HEK293 (cell line): ENCODE measurements at regions not wholly inside any gene's neighbourhood (a gene's known extent, or its start where the extent isn't known, plus 50 kb on each side); places are given as distances from the start of the nearest gene placed in this dataset.

Experiments
- CTCF ChIA-PET: fragments of 350-600 bp; formaldehyde crosslinking; extraction: SDS; loops from one replicate; lab custom pipeline; 2021; ENCODE audit warnings: antibody characterized with exemption; lab: Yijun Ruan, JAX
- POLR2A ChIA-PET: fragments of 300-600 bp; formaldehyde crosslinking; extraction: SDS; loops from one replicate; lab custom pipeline; 2020; ENCODE audit warnings: antibody characterized with exemption, inconsistent platforms; lab: Yijun Ruan, JAX
- H3K27ac ChIP-seq: fragments of 200-500 bp; sonication (Bioruptor generic); 2 replicates; pipeline ENCODE4 v1.5.1; 2014; ENCODE audit warnings: low read depth, low read length, control low read depth, inconsistent platforms; ENCODE audit errors: extremely low read depth
- H3K36me3 ChIP-seq, 2 experiments: fragments of 200-500 bp in 1 of 2; sonication (Bioruptor generic) in 1 of 2; 1 replicate in 1 of 2; 2 replicates in 1 of 2; pipeline ENCODE4 v1.5.1; 2014 to 2017; ENCODE audit warnings: inconsistent platforms in 2 of 2, low read length in 2 of 2; ENCODE audit not compliant: control insufficient read depth in 2 of 2, insufficient read depth in 1 of 2
- H3K4me1 ChIP-seq: fragments of 200-500 bp; sonication (Bioruptor generic); 2 replicates; pipeline ENCODE4 v1.5.1; 2014; ENCODE audit warnings: mild to moderate bottlenecking, low read length, inconsistent platforms; ENCODE audit not compliant: control insufficient read depth, insufficient read depth
- H3K4me3 ChIP-seq: 2 replicates; pipeline ENCODE4 v1.5.1; 2011; ENCODE audit warnings: low read depth, mild to moderate bottlenecking, control low read depth, low read length, moderate library complexity
- H3K9me3 ChIP-seq: fragments of 200-500 bp; sonication (Bioruptor generic); 2 replicates; pipeline ENCODE4 v1.5.1; 2014; ENCODE audit warnings: low read depth, low read length, inconsistent platforms; ENCODE audit not compliant: control insufficient read depth, insufficient read depth
- HOXA7 ChIP-seq: sonication (generic); formaldehyde crosslinking; IDR thresholded peaks from 2 replicates; pipeline ENCODE4 v1.8.1; 2022; ENCODE audit warnings: missing genetic modification reagents, borderline replicate concordance
- MYNN ChIP-seq: fragments of 450-650 bp; formaldehyde crosslinking; IDR thresholded peaks from 2 replicates; pipeline ENCODE4 v1.5.1; 2016; ENCODE audit warnings: missing biosample characterization, missing genetic modification characterization, borderline replicate concordance
- PRDM4 ChIP-seq: fragments of 450-650 bp; formaldehyde crosslinking; IDR thresholded peaks from 2 replicates; pipeline ENCODE4 v1.5.1; 2017; ENCODE audit warnings: missing biosample characterization, missing genetic modification characterization
- ZBTB26 ChIP-seq: fragments of 450-650 bp; formaldehyde crosslinking; optimal IDR thresholded peaks from 2 replicates; pipeline ENCODE3; 2016; ENCODE audit warnings: missing biosample characterization, mild to moderate bottlenecking, missing genetic modification characterization
- ZBTB7A ChIP-seq: fragments of 450-650 bp; formaldehyde crosslinking; IDR thresholded peaks from 2 replicates; pipeline ENCODE4 v1.5.1; 2016; ENCODE audit warnings: low read depth, missing biosample characterization, missing genetic modification characterization
- ZFP69B ChIP-seq: fragments of 450-650 bp; formaldehyde crosslinking; IDR thresholded peaks from 2 replicates; pipeline ENCODE4 v1.5.1; 2016; ENCODE audit warnings: missing biosample characterization, missing genetic modification characterization
- ZIC2 ChIP-seq: fragments of 450-650 bp; formaldehyde crosslinking; IDR thresholded peaks from 2 replicates; pipeline ENCODE4 v1.5.1; 2016; ENCODE audit warnings: missing biosample characterization, missing genetic modification characterization
- ZNF132 ChIP-seq: fragments of 450-650 bp; formaldehyde crosslinking; IDR thresholded peaks from 2 replicates; pipeline ENCODE4 v1.5.1; 2017; ENCODE audit warnings: missing biosample characterization, missing genetic modification characterization, borderline replicate concordance
- ZNF140 ChIP-seq: fragments of 450-650 bp; formaldehyde crosslinking; IDR thresholded peaks from 2 replicates; pipeline ENCODE4 v1.5.1; 2016; ENCODE audit warnings: missing biosample characterization, missing genetic modification characterization
- ZNF146 ChIP-seq: fragments of 450-650 bp; formaldehyde crosslinking; IDR thresholded peaks from 2 replicates; pipeline ENCODE4 v1.5.1; 2016; ENCODE audit warnings: missing biosample characterization, missing genetic modification characterization
- ZNF175 ChIP-seq: fragments of 450-650 bp; formaldehyde crosslinking; IDR thresholded peaks from 2 replicates; pipeline ENCODE4 v1.5.1; 2016; ENCODE audit warnings: missing biosample characterization, missing genetic modification characterization
- ZNF184 ChIP-seq: fragments of 450-650 bp; IDR thresholded peaks from 2 replicates; pipeline ENCODE4 v1.5.1; 2018; ENCODE audit warnings: missing biosample characterization, mild to moderate bottlenecking, missing genetic modification characterization
- ZNF202 ChIP-seq: fragments of 450-650 bp; formaldehyde crosslinking; IDR thresholded peaks from 2 replicates; pipeline ENCODE4 v1.5.1; 2016; ENCODE audit warnings: missing biosample characterization, missing genetic modification characterization, borderline replicate concordance
- ZNF221 ChIP-seq: fragments of 450-650 bp; formaldehyde crosslinking; IDR thresholded peaks from 2 replicates; pipeline ENCODE4 v1.5.1; 2017; ENCODE audit warnings: missing biosample characterization, missing genetic modification characterization, borderline replicate concordance
- ZNF280D ChIP-seq: fragments of 450-650 bp; formaldehyde crosslinking; IDR thresholded peaks from 2 replicates; pipeline ENCODE4 v1.5.1; 2016; ENCODE audit warnings: missing biosample characterization, missing genetic modification characterization
- ZNF404 ChIP-seq: fragments of 450-650 bp; formaldehyde crosslinking; IDR thresholded peaks from 2 replicates; pipeline ENCODE4 v1.5.1; 2017; ENCODE audit warnings: missing biosample characterization, missing genetic modification characterization
- ZNF416 ChIP-seq: fragments of 450-650 bp; formaldehyde crosslinking; IDR thresholded peaks from 2 replicates; pipeline ENCODE4 v1.5.1; 2016; ENCODE audit warnings: missing biosample characterization, missing genetic modification characterization
- ZNF514 ChIP-seq: fragments of 450-650 bp; formaldehyde crosslinking; IDR thresholded peaks from 2 replicates; pipeline ENCODE4 v1.5.1; 2016; ENCODE audit warnings: missing biosample characterization, missing genetic modification characterization
- ZNF561 ChIP-seq: fragments of 450-650 bp; IDR thresholded peaks from 2 replicates; pipeline ENCODE4 v1.5.1; 2018; ENCODE audit warnings: missing biosample characterization, missing genetic modification characterization, borderline replicate concordance
- ZNF791 ChIP-seq: fragments of 450-650 bp; formaldehyde crosslinking; IDR thresholded peaks from 2 replicates; pipeline ENCODE4 v1.5.1; 2016; ENCODE audit warnings: missing biosample characterization, missing genetic modification characterization
- TF ChIP-seq, protein P1 (sequence below): fragments of 450-650 bp; formaldehyde crosslinking; IDR thresholded peaks from 2 replicates; pipeline ENCODE4 v1.5.1; 2016; ENCODE audit warnings: missing biosample characterization, missing genetic modification characterization
- TF ChIP-seq, protein P2 (sequence below): fragments of 450-650 bp; formaldehyde crosslinking; conservative IDR thresholded peaks from 2 replicates; pipeline ENCODE4 v1.5.1; 2016; ENCODE audit warnings: low read depth, missing biosample characterization, missing genetic modification characterization

- TF ChIP-seq ZNF514 (tag by site-specific recombination) (no peak), ZNF280D (no peak), ZNF132 (tag by site-specific recombination) (no peak), HOXA7 (CRISPR knock-in tag) (no peak), ZNF791 (no peak), ZNF416 (tag by site-specific recombination) (no peak), ZBTB7A (no peak), ZNF175 (tag by site-specific recombination) (no peak), ZNF202 (no peak), MYNN (tag by site-specific recombination) (no peak), ZIC2 (tag by site-specific recombination) (no peak), ZFP69B (tag by site-specific recombination) (no peak), ZNF221 (tag by site-specific recombination) (no peak), ZNF404 (tag by site-specific recombination) (no peak), ZNF184 (tag by site-specific recombination) (no peak)
- TF ChIP-seq, protein P1, sequence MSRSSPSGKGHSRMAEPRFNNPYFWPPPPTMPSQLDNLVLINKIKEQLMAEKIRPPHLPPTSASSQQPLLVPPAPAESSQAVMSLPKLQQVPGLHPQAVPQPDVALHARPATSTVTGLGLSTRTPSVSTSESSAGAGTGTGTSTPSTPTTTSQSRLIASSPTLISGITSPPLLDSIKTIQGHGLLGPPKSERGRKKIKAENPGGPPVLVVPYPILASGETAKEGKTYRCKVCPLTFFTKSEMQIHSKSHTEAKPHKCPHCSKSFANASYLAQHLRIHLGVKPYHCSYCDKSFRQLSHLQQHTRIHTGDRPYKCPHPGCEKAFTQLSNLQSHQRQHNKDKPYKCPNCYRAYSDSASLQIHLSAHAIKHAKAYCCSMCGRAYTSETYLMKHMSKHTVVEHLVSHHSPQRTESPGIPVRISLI (tag by site-specific recombination), result no peak
- TF ChIP-seq, protein P2, sequence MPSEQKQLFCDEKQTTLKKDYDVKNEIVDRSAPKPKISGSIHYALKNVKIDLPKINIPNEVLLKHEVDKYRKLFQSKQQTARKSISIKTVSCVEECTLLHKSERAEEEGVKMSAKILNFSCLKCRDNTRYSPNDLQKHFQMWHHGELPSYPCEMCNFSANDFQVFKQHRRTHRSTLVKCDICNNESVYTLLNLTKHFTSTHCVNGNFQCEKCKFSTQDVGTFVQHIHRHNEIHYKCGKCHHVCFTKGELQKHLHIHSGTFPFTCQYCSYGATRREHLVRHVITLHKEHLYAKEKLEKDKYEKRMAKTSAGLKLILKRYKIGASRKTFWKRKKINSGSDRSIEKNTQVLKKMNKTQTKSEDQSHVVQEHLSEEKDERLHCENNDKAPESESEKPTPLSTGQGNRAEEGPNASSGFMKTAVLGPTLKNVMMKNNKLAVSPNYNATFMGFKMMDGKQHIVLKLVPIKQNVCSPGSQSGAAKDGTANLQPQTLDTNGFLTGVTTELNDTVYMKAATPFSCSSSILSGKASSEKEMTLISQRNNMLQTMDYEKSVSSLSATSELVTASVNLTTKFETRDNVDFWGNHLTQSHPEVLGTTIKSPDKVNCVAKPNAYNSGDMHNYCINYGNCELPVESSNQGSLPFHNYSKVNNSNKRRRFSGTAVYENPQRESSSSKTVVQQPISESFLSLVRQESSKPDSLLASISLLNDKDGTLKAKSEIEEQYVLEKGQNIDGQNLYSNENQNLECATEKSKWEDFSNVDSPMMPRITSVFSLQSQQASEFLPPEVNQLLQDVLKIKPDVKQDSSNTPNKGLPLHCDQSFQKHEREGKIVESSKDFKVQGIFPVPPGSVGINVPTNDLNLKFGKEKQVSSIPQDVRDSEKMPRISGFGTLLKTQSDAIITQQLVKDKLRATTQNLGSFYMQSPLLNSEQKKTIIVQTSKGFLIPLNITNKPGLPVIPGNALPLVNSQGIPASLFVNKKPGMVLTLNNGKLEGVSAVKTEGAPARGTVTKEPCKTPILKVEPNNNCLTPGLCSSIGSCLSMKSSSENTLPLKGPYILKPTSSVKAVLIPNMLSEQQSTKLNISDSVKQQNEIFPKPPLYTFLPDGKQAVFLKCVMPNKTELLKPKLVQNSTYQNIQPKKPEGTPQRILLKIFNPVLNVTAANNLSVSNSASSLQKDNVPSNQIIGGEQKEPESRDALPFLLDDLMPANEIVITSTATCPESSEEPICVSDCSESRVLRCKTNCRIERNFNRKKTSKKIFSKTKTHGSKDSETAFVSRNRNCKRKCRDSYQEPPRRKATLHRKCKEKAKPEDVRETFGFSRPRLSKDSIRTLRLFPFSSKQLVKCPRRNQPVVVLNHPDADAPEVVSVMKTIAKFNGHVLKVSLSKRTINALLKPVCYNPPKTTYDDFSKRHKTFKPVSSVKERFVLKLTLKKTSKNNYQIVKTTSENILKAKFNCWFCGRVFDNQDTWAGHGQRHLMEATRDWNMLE, result no peak
- H3K4me1 ChIP-seq, result peaks cover 10% of the 10 kb centered on the region
- H3K27ac ChIP-seq, result no peak overlapping the region
- H3K36me3 ChIP-seq, result no peaks in the 10 kb centered on the region
- no peak overlapping the region for H3K4me3 ChIP-seq
- H3K9me3 ChIP-seq, result no peaks in the 10 kb centered on the region
- CTCF ChIA-PET, result interaction anchor here (0.7 to 4.0 kb wide), 2 partner anchors 8 to 23 kb away, joined by 4 to 26 read pairs; no protein-coding TSS in a partner anchor
- POLR2A ChIA-PET, result no interaction called here
Measured at GRCh38 chr2:59033661-59034060, 792.5 kb upstream of the FANCL start.

GRCh38 chr2:59032499-59032898 is 791.4 kb upstream of the FANCL start:
- Histone ChIP-seq H3K4me3 (no peak overlapping the region), H3K4me1 (peaks cover 10% of the 10 kb centered on the region), H3K27ac (no peak overlapping the region), H3K36me3 (no peaks in the 10 kb centered on the region), H3K9me3 (no peaks in the 10 kb centered on the region)
- TF ChIP-seq ZNF146 (tag by site-specific recombination) (no peak), PRDM4 (tag by site-specific recombination) (no peak), ZBTB26 (no peak), HOXA7 (CRISPR knock-in tag) (no peak), ZNF561 (tag by site-specific recombination) (no peak), ZNF140 (tag by site-specific recombination) (no peak), MYNN (tag by site-specific recombination) (no peak)
- ChIA-PET CTCF (no interaction called here), POLR2A (no interaction called here)
